Fibroblast of pulmonary artery (primary cell): ENCODE measurements at regions not wholly inside any gene's neighbourhood (a gene's known extent, or its start where the extent isn't known, plus 50 kb on each side); places are given as distances from the start of the nearest gene placed in this dataset.

Experiments
- DNase-seq: peaks from one replicate; pipeline ENCODE4 v3.0.0-alpha.2; 2010; ENCODE audit warnings: low read depth
- H3K4me3 ChIP-seq: replicated peaks from 2 replicates; pipeline ENCODE4 v1.5.1; 2011; ENCODE audit warnings: low read depth, mild to moderate bottlenecking, control low read depth, low read length, moderate library complexity
- TF ChIP-seq, protein P1 (sequence below): IDR thresholded peaks from 2 replicates; pipeline ENCODE4 v1.5.1; 2011; ENCODE audit warnings: mild to moderate bottlenecking, control low read depth, low read length, inconsistent platforms; ENCODE audit errors: missing control alignments

DNA sequence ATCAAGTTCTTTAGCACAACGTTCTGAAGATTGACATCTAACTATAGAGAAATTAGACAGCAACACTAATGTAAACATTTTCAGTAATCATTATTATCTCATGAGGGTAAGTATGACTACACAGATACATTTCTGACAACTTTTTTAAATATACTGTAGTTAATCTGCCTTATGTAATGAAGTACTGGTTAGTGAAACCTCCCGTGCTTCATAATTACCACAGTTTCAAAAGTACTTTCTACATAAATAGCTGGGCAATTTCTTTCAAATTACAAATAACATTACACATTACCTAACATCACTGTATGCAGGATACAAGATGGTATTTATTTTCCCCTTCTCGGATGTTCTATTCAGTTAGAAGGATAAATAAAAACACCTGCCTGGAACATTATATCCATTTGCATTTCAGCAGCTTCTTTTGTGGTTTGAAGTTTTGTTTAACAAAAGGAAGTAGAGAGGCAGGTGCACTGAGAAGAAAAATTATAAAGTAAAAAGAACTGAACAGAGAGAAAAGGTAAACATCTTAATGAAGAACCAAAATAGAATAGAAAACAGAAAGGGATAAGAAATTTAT, 1241.5 kb upstream of the GBE1 start:
- no peak for DNase-seq
- TF ChIP-seq, protein P1, sequence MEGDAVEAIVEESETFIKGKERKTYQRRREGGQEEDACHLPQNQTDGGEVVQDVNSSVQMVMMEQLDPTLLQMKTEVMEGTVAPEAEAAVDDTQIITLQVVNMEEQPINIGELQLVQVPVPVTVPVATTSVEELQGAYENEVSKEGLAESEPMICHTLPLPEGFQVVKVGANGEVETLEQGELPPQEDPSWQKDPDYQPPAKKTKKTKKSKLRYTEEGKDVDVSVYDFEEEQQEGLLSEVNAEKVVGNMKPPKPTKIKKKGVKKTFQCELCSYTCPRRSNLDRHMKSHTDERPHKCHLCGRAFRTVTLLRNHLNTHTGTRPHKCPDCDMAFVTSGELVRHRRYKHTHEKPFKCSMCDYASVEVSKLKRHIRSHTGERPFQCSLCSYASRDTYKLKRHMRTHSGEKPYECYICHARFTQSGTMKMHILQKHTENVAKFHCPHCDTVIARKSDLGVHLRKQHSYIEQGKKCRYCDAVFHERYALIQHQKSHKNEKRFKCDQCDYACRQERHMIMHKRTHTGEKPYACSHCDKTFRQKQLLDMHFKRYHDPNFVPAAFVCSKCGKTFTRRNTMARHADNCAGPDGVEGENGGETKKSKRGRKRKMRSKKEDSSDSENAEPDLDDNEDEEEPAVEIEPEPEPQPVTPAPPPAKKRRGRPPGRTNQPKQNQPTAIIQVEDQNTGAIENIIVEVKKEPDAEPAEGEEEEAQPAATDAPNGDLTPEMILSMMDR: no peak
- no peak overlapping the region for H3K4me3 ChIP-seq

DNA sequence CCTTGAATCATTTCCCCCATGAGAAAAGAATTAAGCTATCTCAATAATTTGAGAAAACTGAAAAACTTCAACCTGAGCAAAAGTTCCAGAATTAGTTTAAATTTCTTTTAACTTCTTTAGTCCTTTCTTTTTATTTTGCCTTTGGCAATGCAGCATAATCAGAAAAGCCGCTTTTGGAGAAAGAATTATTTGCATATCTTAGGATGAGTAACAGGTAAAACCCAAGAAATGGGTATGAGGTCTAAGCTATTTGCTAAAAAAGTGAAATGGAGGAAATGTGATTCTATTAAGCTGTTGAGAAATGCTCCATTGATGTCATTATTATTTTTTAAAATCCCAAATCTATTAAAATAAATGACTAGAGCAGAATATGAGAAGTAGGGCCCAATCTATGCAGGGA, 1238.3 kb upstream of the GBE1 start:
- TF ChIP-seq, protein P1: no peak

DNA sequence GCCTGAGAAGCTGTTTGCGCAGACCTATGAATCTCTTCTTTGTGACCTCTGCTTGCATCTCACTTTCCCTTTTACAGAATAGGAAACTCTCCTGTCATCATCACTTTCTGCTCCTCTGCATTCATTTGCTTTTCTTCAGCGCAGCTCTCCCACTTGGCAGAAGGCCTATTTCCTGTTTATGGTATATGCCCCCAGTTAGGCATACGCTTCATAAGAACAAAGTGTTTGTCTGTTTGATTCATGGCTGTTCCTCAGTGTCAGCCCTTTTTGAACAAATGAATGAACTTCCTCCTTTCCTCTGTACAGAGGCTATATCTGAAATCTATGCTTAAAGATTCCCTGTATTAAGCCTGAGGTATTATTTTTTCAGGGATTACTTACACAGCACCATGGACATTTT, 1216.9 kb upstream of the GBE1 start:
- no peak overlapping the region for H3K4me3 ChIP-seq
- no peak for DNase-seq
- TF ChIP-seq, protein P1: no peak

More for the DNA sequence above, 1238.3 kb upstream of the GBE1 start:
- DNase-seq: no peak
- no peak overlapping the region for H3K4me3 ChIP-seq

DNA sequence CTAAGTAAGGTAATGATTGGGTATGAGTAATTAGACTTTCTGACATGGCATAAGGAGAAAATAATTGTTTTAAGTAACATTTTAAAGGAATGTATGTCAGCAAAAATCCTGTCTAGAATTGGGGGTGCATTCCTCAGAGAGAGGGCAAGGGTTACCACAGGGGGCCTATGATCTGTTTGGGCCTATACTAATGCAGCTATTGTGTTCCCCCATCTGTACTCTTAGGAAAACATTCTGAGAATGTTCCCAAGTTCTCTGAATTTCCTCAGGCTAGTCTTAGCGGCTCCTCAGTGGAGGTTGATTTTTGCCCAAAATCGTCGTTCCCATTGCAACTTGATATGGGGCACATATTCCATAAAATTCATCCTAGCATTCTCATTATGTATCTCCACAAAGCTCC, 1216.4 kb upstream of the GBE1 start:
- no peak overlapping the region for H3K4me3 ChIP-seq
- TF ChIP-seq, protein P1: no peak
- DNase-seq: no peak

DNA sequence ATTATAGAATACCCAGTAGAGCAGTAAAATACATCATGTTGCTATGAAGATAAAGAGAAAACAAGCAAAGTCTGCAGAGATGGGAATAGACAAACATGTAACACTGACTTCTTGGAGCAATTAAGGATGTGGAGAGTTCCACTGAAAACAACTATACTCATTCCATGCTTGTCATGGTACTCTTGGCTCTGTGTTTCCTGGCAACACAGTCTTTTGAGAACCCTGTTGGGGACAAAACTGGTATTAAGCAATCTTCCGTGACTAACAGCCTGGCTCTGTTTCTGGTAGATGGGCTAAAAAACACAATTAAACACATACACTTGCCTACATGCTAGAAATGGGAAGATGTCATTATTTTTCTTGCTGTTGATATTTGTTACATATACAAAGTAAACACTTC, 1212.3 kb upstream of the GBE1 start:
- no peak for DNase-seq
- TF ChIP-seq, protein P1: no peak
- no peak overlapping the region for H3K4me3 ChIP-seq

DNA sequence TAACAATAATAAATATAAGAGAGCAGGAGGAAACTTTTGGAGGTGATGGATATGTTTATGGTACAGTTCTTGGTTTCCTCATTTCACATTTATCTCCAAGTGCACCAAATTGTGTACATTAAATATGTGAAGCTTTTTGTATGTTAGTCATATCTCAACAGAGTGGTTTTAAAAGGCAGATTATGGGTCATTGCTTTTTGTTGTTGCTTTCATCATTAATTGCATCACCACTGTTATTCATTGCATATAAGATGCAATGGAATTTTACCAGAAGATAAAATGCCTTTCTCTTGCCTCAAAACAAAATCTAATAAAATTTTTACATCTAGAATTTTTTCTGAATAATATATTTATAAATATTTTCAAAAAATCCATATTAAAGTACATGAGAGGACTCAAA, 1198.9 kb upstream of the GBE1 start:
- no peak overlapping the region for H3K4me3 ChIP-seq
- DNase-seq: no peak
- TF ChIP-seq, protein P1: no peak

DNA sequence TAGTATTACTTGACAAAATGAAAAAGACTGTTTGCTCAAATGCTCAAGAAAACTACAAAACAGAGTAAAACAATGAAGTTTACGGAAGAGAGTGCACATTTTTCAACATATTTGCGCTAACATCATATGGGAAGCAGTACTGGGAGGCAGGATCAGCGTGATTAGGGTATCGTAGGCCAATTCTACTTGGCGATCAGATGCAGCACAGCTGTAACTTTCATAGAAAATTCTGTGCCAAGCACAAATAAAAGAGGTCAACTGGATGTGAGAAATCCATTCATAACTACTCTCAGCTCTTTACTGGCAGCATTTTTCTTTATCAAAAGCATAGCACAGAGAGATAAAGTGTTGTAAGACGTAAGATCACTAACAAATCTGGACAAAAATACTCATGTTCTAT, 1196.3 kb upstream of the GBE1 start:
- no peak for DNase-seq
- no peak overlapping the region for H3K4me3 ChIP-seq
- TF ChIP-seq, protein P1: no peak
